Liver (tissue), 8 donors: ENCODE measurements at regions not wholly inside any gene's neighbourhood (a gene's known extent, or its start where the extent isn't known, plus 50 kb on each side); places are given as distances from the start of the nearest gene placed in this dataset.

Experiments
- DNase-seq: peaks from one replicate; pipeline ENCODE4 v3.0.0-alpha.2; 2017; ENCODE audit warnings: low spot score
- H3K27ac ChIP-seq, 2 donors: one replicate each; pipeline ENCODE4 v1.7.0; 2013; ENCODE audit warnings: inconsistent platforms in 2 of 2, low read length in 2 of 2, control low read depth in 1 of 2, low read depth in 1 of 2, mild to moderate bottlenecking in 1 of 2
- H3K27me3 ChIP-seq, 4 donors: one replicate each; pipeline versions ENCODE4 v1.6.1 to v1.7.0; 2013; ENCODE audit warnings: low read length in 3 of 4, inconsistent platforms in 1 of 4, mild to moderate bottlenecking in 1 of 4, moderate library complexity in 1 of 4; ENCODE audit not compliant: control insufficient read depth in 4 of 4, insufficient read depth in 4 of 4
- H3K36me3 ChIP-seq, 4 donors: one replicate each; pipeline versions ENCODE4 v1.6.1 to v1.7.0; 2013; ENCODE audit warnings: low read length in 3 of 4, mild to moderate bottlenecking in 3 of 4, low read depth in 1 of 4, moderate library complexity in 1 of 4; ENCODE audit not compliant: control insufficient read depth in 4 of 4, insufficient read depth in 3 of 4
- H3K4me1 ChIP-seq, 4 donors: one replicate each; pipeline versions ENCODE4 v1.6.1 to v1.7.0; 2013; ENCODE audit warnings: low read length in 3 of 4, mild to moderate bottlenecking in 3 of 4, moderate library complexity in 1 of 4; ENCODE audit not compliant: control insufficient read depth in 4 of 4, insufficient read depth in 4 of 4
- H3K4me3 ChIP-seq, 3 donors: one replicate each; pipeline versions ENCODE4 v1.6.1 to v1.7.0; 2013; ENCODE audit warnings: low read length in 3 of 3, control low read depth in 1 of 3, low read depth in 1 of 3, mild to moderate bottlenecking in 1 of 3
- H3K9ac ChIP-seq, 2 donors: one replicate each; pipeline ENCODE4 v1.7.0; 2013; ENCODE audit warnings: low read length in 2 of 2, mild to moderate bottlenecking in 2 of 2, moderate library complexity in 2 of 2, control low read depth in 1 of 2, low read depth in 1 of 2
- H3K9me3 ChIP-seq, 4 donors: one replicate each; pipeline versions ENCODE4 v1.6.1 to v1.7.0; 2013; ENCODE audit warnings: low read length in 3 of 4; ENCODE audit not compliant: control insufficient read depth in 4 of 4
- CTCF ChIP-seq: fragments of 150-350 bp; IDR thresholded peaks from 2 replicates; pipeline ENCODE4 v1.5.1; 2017; ENCODE audit warnings: improper control_type of control experiment, low read depth, low read length; ENCODE audit not compliant: missing input control
- EGR1 ChIP-seq, 2 donors: IDR thresholded peaks; 2 replicates each; pipeline ENCODE4 v1.6.1; 2016 to 2018; ENCODE audit warnings: antibody characterized with exemption in 2 of 2, low read depth in 2 of 2
- FOXA1 ChIP-seq: IDR thresholded peaks from 2 replicates; pipeline ENCODE4 v1.6.1; 2016; ENCODE audit warnings: antibody characterized with exemption
- FOXA2 ChIP-seq: IDR thresholded peaks from 2 replicates; pipeline ENCODE4 v1.6.1; 2016; ENCODE audit warnings: antibody characterized with exemption
- GABPA ChIP-seq, 2 donors: IDR thresholded peaks in 1 of 2; conservative IDR thresholded peaks in 1 of 2; 2 replicates each; pipeline ENCODE4 v1.6.1; 2016; ENCODE audit warnings: antibody characterized with exemption in 2 of 2, mild to moderate bottlenecking in 1 of 2, moderate library complexity in 1 of 2
- HNF4A ChIP-seq, 2 donors: conservative IDR thresholded peaks; 2 replicates each; pipeline ENCODE4 v1.6.1; 2016; ENCODE audit warnings: antibody characterized with exemption in 2 of 2, mild to moderate bottlenecking in 2 of 2
- JUND ChIP-seq, 2 donors: IDR thresholded peaks; 2 replicates each; pipeline ENCODE4 v1.6.1; 2016; ENCODE audit warnings: antibody characterized with exemption in 2 of 2
- NR2F2 ChIP-seq: IDR thresholded peaks from 2 replicates; pipeline ENCODE4 v1.6.1; 2016; ENCODE audit warnings: antibody characterized with exemption
- RAD21 ChIP-seq, 2 donors: IDR thresholded peaks; 2 replicates each; pipeline ENCODE4 v1.6.1; 2016; ENCODE audit warnings: antibody characterized with exemption in 2 of 2, mild to moderate bottlenecking in 2 of 2
- REST ChIP-seq: IDR thresholded peaks from 2 replicates; pipeline ENCODE4 v1.6.1; 2016; ENCODE audit warnings: antibody characterized with exemption, mild to moderate bottlenecking
- SP1 ChIP-seq: IDR thresholded peaks from 2 replicates; pipeline ENCODE4 v1.6.1; 2018; ENCODE audit warnings: antibody characterized with exemption, mild to moderate bottlenecking
- YY1 ChIP-seq: IDR thresholded peaks from 2 replicates; pipeline ENCODE4 v1.6.1; 2016; ENCODE audit warnings: antibody characterized with exemption, mild to moderate bottlenecking
- WGBS: extraction: QIAGEN DNeasy Blood & Tissue Kit; methylation state at CpG from one replicate; pipeline ENCODE4 v1.1.7; 2013; 5-methylcytosine and 5-hydroxymethylcytosine counted together
- TF ChIP-seq, protein P1 (sequence below): IDR thresholded peaks from 2 replicates; pipeline ENCODE4 v1.6.1; 2016; ENCODE audit warnings: antibody characterized with exemption
- TF ChIP-seq, protein P2 (sequence below): IDR thresholded peaks from 2 replicates; pipeline ENCODE4 v1.6.1; 2016; ENCODE audit warnings: antibody characterized with exemption
- TF ChIP-seq, protein P3 (sequence below): IDR thresholded peaks from 2 replicates; pipeline ENCODE4 v1.6.1; 2016; ENCODE audit warnings: antibody characterized with exemption
- donor health status: healthy.
- donor health status: healthy.
- donor health status: healthy.
- donor health status: healthy.
- donor health status: healthy.

DNA sequence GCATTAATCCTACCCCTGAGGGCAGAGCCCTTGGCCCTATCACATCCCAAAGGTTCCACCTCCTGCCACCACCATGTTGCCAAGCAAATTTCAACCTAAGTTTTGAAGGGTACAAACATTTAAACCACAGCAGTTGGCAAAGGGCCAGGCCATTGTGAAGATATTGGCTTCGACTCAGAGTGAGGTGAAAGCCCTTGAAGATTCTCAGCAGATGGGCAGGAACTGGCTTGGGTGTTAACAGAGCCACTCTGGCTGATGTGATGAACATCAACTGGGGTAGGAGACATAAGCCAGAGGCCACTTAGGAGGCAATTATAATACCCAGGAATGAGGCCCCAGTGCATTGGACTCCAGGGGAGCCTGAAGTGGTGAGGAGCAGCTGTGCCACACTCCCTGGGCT, 207.7 kb upstream of the KAZN start:
- H3K9ac ChIP-seq: no peak overlapping the region
- H3K9me3 ChIP-seq: no peaks in the 10 kb centered on the region
- no peaks in the 10 kb centered on the region for H3K27me3 ChIP-seq
- no peak for DNase-seq
- WGBS: 49% methylated on average over 1 of the region's 1 CpG
- TF ChIP-seq FOXA2 (no peak), RAD21 (IDR thresholded peaks at IDR 0.05) (no peak), FOXA1 (no peak), JUND (IDR thresholded peaks at IDR 0.05) (no peak), SP1 (no peak), EGR1 (IDR thresholded peaks at IDR 0.05; ENCODE audit: low read depth in 2 of 2) (no peak), CTCF (no peak), NR2F2 (no peak), HNF4A (conservative IDR thresholded peaks at IDR 0.05) (no peak), REST (no peak), GABPA (IDR thresholded peaks at IDR 0.05 in 1 of 2, conservative IDR thresholded peaks at IDR 0.05 in 1 of 2) (no peak), YY1 (no peak)
- TF ChIP-seq, protein P1, sequence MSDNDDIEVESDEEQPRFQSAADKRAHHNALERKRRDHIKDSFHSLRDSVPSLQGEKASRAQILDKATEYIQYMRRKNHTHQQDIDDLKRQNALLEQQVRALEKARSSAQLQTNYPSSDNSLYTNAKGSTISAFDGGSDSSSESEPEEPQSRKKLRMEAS: no peak
- TF ChIP-seq, protein P2, sequence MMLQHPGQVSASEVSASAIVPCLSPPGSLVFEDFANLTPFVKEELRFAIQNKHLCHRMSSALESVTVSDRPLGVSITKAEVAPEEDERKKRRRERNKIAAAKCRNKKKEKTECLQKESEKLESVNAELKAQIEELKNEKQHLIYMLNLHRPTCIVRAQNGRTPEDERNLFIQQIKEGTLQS: no peak
- TF ChIP-seq, protein P3, sequence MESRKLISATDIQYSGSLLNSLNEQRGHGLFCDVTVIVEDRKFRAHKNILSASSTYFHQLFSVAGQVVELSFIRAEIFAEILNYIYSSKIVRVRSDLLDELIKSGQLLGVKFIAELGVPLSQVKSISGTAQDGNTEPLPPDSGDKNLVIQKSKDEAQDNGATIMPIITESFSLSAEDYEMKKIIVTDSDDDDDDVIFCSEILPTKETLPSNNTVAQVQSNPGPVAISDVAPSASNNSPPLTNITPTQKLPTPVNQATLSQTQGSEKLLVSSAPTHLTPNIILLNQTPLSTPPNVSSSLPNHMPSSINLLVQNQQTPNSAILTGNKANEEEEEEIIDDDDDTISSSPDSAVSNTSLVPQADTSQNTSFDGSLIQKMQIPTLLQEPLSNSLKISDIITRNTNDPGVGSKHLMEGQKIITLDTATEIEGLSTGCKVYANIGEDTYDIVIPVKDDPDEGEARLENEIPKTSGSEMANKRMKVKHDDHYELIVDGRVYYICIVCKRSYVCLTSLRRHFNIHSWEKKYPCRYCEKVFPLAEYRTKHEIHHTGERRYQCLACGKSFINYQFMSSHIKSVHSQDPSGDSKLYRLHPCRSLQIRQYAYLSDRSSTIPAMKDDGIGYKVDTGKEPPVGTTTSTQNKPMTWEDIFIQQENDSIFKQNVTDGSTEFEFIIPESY: no peak
- no peaks in the 10 kb centered on the region for H3K4me1 ChIP-seq
- H3K27ac ChIP-seq: no peak overlapping the region
- H3K4me3 ChIP-seq: no peak overlapping the region
- no peaks in the 10 kb centered on the region for H3K36me3 ChIP-seq

DNA sequence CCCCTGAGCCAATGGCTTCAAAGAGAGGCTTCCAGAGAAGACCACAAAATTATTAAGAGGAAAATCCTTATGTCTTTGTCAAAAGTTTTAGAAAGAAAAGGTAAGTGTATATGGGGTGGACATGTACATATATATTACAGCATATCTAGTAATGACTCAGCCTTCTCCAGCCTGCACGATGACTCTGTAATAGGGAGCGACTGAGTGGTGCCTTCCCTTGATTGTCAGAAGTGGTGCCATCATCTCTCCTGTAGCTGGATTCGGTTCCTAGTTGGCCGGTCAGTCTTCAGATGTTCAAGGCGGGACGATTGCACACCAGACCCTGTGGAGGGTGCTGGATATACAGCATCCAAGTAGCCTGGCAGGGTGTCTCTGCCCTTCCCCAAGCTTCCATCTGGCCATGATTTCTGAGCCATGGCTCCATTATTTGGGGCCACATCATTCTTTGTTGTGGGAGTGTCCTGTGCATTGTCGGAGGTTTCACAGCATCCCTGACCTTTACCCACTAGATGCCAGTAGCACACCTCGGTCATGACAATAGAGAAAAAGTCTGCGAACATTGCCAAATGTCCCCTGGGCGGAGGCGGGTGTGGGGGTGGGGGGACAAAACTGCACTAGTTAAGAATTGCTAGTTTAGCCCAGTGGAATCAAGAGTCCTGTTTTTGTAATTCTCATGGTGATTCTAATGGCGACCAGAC, 206.2 kb upstream of the KAZN start:
- no peak for DNase-seq
- no peaks in the 10 kb centered on the region for H3K36me3 ChIP-seq
- TF ChIP-seq JUND (IDR thresholded peaks at IDR 0.05): no peak
- no peak for TF ChIP-seq CTCF
- TF ChIP-seq REST: no peak
- no peak for TF ChIP-seq EGR1 (IDR thresholded peaks at IDR 0.05; ENCODE audit: low read depth in 2 of 2)
- 77% methylated on average over 12 of the region's 12 CpGs for WGBS
- H3K4me3 ChIP-seq: no peak overlapping the region
- H3K27me3 ChIP-seq: no peaks in the 10 kb centered on the region
- no peaks in the 10 kb centered on the region for H3K4me1 ChIP-seq
- H3K9ac ChIP-seq: no peak overlapping the region
- H3K9me3 ChIP-seq: no peaks in the 10 kb centered on the region
- H3K27ac ChIP-seq: no peak overlapping the region
